ENCODE measurements at regions not wholly inside any gene's neighbourhood (a gene's known extent, or its start where the extent isn't known, plus 50 kb on each side); places are given as distances from the start of the nearest gene placed in this dataset.

DNA sequence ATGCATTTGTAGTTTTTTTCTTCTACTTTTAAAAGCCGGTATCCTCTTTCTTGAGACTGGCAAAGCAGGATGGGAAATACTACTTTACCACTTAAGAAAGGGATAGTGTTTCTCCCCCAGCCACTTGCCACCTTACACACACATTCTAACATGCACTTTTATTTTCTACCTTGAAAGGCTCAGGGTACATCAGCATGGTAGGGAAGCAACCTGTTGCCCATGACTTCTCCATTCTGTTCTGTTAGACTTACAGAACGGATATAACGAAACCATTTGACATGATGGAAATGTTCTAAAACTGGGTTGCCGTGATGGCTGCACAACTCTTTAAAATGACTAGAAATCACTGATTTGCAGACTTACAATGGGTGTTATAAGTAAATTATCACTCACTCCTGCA lies 405.5 kb downstream of the SHQ1 start:
- no peak overlapping the region for H3K27ac ChIP-seq
- TF ChIP-seq ZFX (IDR thresholded peaks at IDR 0.05; ENCODE audit: borderline replicate concordance), result no peak
- no peak for TF ChIP-seq CTCF (IDR thresholded peaks at IDR 0.05)

GRCh38 chr3:72441284-72441994 lies 406.8 kb downstream of the SHQ1 start:
- TF ChIP-seq CTCF (IDR thresholded peaks at IDR 0.05) (no peak), ZFX (IDR thresholded peaks at IDR 0.05; ENCODE audit: borderline replicate concordance) (no peak)
- H3K27ac ChIP-seq, result no peak overlapping the region

GRCh38 chr3:72440491-72440890 lies 407.8 kb downstream of the SHQ1 start:
- H3K27ac ChIP-seq, result no peak overlapping the region
- TF ChIP-seq ZFX (IDR thresholded peaks at IDR 0.05; ENCODE audit: borderline replicate concordance), result no peak
- no peak for TF ChIP-seq CTCF (IDR thresholded peaks at IDR 0.05)

- TF ChIP-seq ZFX (IDR thresholded peaks at IDR 0.05; ENCODE audit: borderline replicate concordance) (no peak), CTCF (IDR thresholded peaks at IDR 0.05) (no peak)
- H3K27ac ChIP-seq, result no peak overlapping the region
Observed at GRCh38 chr3:72439321-72440183, 408.7 kb downstream of the SHQ1 start.

DNA sequence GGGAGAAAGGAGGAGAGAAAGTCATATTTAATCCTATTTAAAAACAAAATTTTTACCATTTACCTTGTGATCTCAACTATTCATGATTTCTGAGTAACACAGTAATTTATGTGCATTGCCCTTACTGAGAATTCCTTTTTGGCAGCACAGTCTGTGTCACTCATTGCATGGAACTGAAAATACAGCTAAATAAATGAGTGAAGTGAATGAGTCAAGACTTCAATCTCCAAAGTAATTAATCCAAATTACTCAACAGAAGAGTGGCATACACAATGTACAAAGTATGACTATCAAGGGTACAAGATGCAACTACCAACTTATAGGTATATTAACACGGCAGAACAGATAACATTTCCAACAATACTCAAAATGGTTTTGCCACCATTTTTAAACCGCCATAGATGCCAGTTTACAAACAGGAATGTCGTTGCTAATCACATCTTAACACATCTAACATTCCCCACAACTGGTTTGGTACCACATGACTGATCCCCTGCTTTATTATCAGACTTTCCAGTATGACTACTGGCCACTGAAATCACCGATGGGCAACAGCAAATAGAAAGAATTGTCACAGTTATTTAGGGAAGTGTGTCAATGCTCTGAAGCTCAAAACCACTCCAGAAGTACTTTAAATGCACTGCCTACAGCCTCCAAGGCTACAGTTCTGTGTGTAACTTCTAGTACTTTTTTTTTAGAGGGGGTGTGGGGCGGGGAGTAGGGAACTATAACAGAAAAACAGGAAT lies 410.4 kb downstream of the SHQ1 start:
- no peak for TF ChIP-seq ZFX (IDR thresholded peaks at IDR 0.05; ENCODE audit: borderline replicate concordance)
- no peak for TF ChIP-seq CTCF (IDR thresholded peaks at IDR 0.05)

DNA sequence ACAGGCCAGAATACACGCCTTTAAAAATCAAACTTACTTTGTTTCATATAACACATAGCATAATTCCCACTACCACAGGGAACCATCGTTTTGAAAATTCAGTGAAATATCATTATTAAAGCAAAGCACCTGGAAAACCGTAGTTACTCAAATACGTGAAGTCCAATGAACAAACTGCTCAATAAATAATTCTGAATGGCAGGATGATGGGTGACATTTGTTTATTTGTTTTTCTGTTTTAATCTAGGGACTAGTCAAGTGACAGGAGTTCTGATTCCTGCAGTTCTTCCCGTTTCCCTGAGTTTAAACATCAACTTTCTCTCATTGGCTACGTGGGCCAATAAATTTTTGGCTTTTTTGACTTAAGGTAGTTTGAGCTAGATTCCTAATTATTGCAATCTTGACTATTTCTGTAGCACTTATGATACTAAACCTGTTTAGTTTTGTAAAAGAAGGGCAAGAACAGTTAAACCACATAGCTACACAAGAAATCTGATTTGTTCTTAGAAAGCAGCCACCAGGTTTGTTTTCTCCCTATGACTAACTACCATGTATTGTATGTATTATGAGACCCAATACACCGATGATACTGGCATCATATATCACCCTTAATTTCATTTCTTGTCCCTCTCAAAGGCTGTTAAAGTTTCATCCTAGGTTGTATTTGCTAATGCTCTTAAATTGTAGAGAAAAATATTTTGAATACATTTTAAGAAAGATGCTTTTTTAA lies 411.2 kb downstream of the SHQ1 start:
- no peak overlapping the region for H3K27ac ChIP-seq
- TF ChIP-seq ZFX (IDR thresholded peaks at IDR 0.05; ENCODE audit: borderline replicate concordance), result no peak

More for the DNA sequence above, 410.4 kb downstream of the SHQ1 start:
- H3K27ac ChIP-seq, result no peak overlapping the region

- TF ChIP-seq CTCF (IDR thresholded peaks at IDR 0.05) (no peak), ZFX (IDR thresholded peaks at IDR 0.05; ENCODE audit: borderline replicate concordance) (no peak)
Observed at GRCh38 chr3:72434296-72434695, 413.9 kb downstream of the SHQ1 start.

More at GRCh38 chr3:72434296-72434695, 413.9 kb downstream of the SHQ1 start:
- no peak overlapping the region for H3K27ac ChIP-seq
